KOPT-K1 (cell line): ENCODE measurements at regions not wholly inside any gene's neighbourhood (a gene's known extent, or its start where the extent isn't known, plus 50 kb on each side); places are given as distances from the start of the nearest gene placed in this dataset.
"Not testable (repeated sequence)": the region's sequence is repeated elsewhere in the genome, so short reads cannot be mapped to it uniquely, and the experiment has no call there.

Experiments used
- H3K27ac ChIP-seq: fragments of 200-600 bp; sonication (generic); 2 replicates; pipeline ENCODE4 v1.5.1; 2016; ENCODE audit warnings: antibody characterized with exemption, mild to moderate bottlenecking, low read depth, low read length; ENCODE audit not compliant: poor library complexity, severe bottlenecking
- H3K36me3 ChIP-seq: fragments of 200-600 bp; sonication (generic); 2 replicates; pipeline ENCODE4 v1.5.1; 2017; ENCODE audit warnings: antibody characterized with exemption, mild to moderate bottlenecking, low read length, moderate library complexity; ENCODE audit not compliant: insufficient read depth
- H3K9me3 ChIP-seq: fragments of 200-600 bp; sonication (generic); 2 replicates; pipeline ENCODE4 v1.5.1; 2017; ENCODE audit warnings: antibody characterized with exemption, low read length, mild to moderate bottlenecking; ENCODE audit not compliant: insufficient read depth, poor library complexity, severe bottlenecking

DNA sequence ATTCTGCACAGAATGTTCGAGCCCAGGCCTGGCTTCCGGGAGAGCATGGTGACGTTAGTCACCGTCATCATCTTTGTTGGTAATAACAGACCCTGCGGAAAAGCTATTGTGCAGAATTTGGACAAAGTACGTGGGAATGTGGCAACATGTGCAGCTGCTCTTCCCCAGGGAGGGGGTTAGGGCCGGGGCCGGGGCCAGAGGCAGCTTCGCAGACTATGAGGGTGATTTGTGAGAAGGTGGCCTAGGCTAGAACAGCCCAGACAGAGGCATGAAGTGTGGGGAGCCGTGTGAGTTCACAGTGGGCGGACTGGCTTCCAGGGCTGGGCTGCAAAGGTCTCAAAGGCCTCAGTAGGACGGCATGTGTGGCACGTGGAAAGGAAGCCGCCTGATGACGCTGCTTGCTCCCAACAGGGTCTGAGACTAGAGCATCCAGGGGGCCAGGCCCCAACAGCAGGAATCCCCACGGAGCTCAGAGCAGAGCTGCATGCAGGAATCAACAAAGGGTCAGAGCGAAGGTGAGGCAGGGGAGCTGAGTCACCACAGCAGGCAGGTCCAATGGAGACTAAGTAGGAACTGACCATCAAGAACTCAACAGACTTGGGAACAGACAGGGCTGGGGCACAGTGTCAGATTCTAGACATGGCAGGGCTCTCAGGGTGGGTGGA is 109.2 kb downstream of the NPIPB11 start:
- H3K36me3 ChIP-seq, H3K27ac ChIP-seq, H3K9me3 ChIP-seq: not testable (repeated sequence)

GRCh38 chr16:29296176-29296575 is 110.3 kb downstream of the NPIPB11 start:
- H3K36me3 ChIP-seq, H3K27ac ChIP-seq, H3K9me3 ChIP-seq: not testable (repeated sequence)

- not testable (repeated sequence) for H3K27ac ChIP-seq, H3K9me3 ChIP-seq, H3K36me3 ChIP-seq
Measured at GRCh38 chr16:29294951-29295795, 111.3 kb downstream of the NPIPB11 start.

- H3K36me3 ChIP-seq, H3K27ac ChIP-seq, H3K9me3 ChIP-seq: not testable (repeated sequence)
Measured at GRCh38 chr16:29294400-29294933, 112.0 kb downstream of the NPIPB11 start.

DNA sequence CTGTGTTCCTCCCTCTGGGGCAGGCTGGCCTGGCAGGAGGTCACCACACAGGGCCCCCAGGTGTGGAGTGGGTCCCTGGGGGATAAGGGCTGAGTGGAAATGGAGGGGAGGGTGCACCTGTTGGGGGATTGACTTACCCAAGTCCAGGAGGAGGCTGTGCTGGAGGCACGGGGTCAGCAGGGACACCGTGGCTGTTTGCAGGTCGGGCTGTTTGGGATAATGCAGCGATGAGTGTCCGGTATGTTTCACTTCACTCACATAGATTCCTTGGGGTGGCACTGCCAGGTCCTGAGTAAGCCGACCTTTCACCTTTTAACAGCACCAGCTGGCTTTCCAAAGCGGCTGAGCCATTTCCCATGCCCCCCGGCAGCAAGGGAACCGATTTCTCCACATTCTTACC is 113.0 kb downstream of the NPIPB11 start:
- not testable (repeated sequence) for H3K36me3 ChIP-seq, H3K9me3 ChIP-seq, H3K27ac ChIP-seq

DNA sequence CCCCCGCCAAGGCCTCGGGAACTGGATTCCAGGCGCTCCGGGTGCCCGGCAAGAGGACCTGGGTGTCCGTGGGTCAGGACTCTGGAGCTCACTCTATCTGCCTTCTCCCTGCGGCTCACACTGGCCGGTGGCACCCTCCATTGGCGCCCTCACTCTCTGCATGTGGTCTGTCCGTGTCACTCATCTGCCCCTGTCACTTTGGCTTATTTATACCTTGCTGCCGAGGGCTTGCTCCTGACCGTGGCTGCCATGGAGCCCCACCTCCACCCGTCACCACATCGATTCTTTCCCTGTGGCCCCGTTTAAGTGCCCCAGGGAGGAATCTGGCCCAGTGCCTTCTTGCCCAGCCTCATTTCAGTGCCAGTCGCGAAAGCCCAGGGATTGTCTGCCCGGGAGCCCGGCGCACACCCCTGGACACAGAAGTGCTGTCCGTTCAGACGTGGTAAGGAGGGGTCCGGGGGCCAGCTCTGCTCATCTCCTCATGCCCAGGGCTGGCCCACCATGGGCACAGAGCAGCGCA is 113.5 kb downstream of the NPIPB11 start:
- H3K27ac ChIP-seq, H3K36me3 ChIP-seq, H3K9me3 ChIP-seq: not testable (repeated sequence)

- not testable (repeated sequence) for H3K9me3 ChIP-seq, H3K27ac ChIP-seq, H3K36me3 ChIP-seq
Measured at GRCh38 chr16:29291329-29292271, 114.9 kb downstream of the NPIPB11 start.

GRCh38 chr16:29290631-29291247 is 115.8 kb downstream of the NPIPB11 start:
- Histone ChIP-seq H3K9me3 (no peaks in the 10 kb centered on the region), H3K27ac (no peak overlapping the region), H3K36me3 (no peaks in the 10 kb centered on the region)

GRCh38 chr16:29289516-29290239 is 116.8 kb downstream of the NPIPB11 start:
- H3K9me3 ChIP-seq, H3K27ac ChIP-seq, H3K36me3 ChIP-seq: not testable (repeated sequence)

GRCh38 chr16:29288711-29289474 is 117.6 kb downstream of the NPIPB11 start:
- H3K9me3 ChIP-seq, H3K27ac ChIP-seq, H3K36me3 ChIP-seq: not testable (repeated sequence)

DNA sequence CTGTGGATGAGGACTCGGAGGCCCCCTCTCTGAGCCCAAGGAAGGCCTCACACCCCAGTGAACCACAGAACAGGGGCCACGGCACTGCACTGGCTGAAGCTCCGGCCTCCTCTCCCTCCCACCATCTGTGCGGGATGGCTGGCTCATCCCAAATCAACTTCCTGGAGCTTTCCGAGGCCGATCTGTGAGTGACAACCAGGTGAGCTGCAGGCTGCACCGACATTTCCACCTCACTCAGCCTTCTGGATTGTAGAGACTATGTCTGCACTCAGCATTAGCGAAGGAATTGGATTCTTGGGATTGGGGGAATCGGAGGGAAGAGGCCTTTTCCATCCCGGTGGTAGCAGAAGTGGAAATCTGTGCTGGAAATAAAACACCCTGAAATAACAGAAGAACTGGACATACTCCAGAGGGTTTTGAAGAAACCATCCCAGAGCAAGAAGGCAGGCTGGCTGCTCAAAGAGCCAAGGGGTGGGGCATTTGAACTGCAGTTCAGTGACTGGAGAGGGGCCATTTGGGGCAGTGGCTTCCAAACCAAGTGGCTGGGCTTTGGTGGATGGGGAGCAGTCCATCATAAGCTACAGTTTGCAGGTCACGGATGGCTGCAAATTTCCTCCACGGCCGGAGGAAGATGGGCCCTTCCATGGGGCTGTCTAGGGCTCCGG is 118.5 kb downstream of the NPIPB11 start:
- H3K27ac ChIP-seq, result not testable (repeated sequence)

GRCh38 chr16:29287246-29287645 is 119.3 kb downstream of the NPIPB11 start:
- not testable (repeated sequence) for H3K9me3 ChIP-seq, H3K27ac ChIP-seq, H3K36me3 ChIP-seq

More for the DNA sequence above, 118.5 kb downstream of the NPIPB11 start:
- not testable (repeated sequence) for H3K9me3 ChIP-seq, H3K36me3 ChIP-seq

DNA sequence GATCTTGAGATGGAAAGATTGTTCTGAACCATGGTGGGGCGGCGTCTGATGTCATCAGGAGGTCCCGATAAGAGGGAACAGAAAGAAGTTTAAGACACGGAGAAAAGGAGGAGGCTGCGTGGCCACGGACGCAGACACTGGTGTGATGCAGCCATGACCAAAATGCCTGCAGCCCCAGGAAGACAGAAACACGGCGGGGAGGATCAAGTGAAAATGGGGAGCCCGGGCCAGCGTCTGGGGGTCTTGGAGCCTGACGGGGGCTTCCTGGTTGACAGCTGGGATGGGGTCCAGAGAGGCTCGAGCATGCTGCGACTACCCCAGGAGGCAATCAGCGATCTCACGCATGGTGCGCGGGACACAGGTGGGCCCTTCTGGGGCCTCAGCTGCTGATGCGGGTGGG is 119.7 kb downstream of the NPIPB11 start:
- H3K36me3 ChIP-seq, H3K9me3 ChIP-seq, H3K27ac ChIP-seq: not testable (repeated sequence)
